GM06990 (cell line): ENCODE measurements at regions not wholly inside any gene's neighbourhood (a gene's known extent, or its start where the extent isn't known, plus 50 kb on each side); places are given as distances from the start of the nearest gene placed in this dataset.
A peak's percentile ranks its signal among the peaks of the same experiment; 100 is the strongest.
"Not testable (repeated sequence)": the region's sequence is repeated elsewhere in the genome, so short reads cannot be mapped to it uniquely, and the experiment has no call there.

Source experiments
- DNase-seq: peaks from one replicate; pipeline ENCODE4 v3.0.0-alpha.2; 2011; ENCODE audit not compliant: insufficient read length; ENCODE audit errors: extremely low read depth
- H3K27me3 ChIP-seq: replicated peaks from 2 replicates; pipeline ENCODE4 v1.6.0; 2011; ENCODE audit warnings: low read length; ENCODE audit not compliant: control insufficient read depth, insufficient read depth
- H3K36me3 ChIP-seq: 2 replicates; pipeline ENCODE4 v1.5.1; 2011; ENCODE audit warnings: low read length; ENCODE audit not compliant: control insufficient read depth, insufficient read depth
- H3K4me3 ChIP-seq: replicated peaks from 2 replicates; pipeline ENCODE4 v1.5.1; 2011; ENCODE audit warnings: low read depth, mild to moderate bottlenecking, control low read depth, low read length
- CTCF ChIP-seq: IDR thresholded peaks from 2 replicates; pipeline ENCODE4 v1.5.1; 2011; ENCODE audit warnings: low read length, control low read depth, mild to moderate bottlenecking, inconsistent platforms; ENCODE audit not compliant: insufficient read depth, poor library complexity, severe bottlenecking

DNA sequence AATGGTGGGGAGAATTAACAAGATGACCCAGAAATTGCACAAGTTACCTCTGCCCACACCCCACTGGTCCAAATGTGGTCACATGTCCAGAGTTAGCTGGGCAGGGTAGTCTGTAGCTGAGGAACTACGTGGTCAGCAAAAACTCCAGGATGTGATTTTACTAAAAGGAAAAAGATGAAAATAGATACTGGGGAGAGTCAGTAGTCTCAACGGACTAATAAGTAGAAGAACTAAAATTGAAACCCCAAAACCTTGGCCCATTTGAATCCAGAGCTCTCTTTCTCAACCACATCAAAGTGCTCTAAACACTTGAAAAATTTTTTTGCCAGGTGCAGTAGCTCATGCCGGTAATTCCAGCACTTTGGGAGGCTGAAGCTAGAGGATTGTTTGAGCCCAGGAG lies 146.3 kb downstream of the SKIDA1 start:
- Histone ChIP-seq H3K4me3 (no peak overlapping the region), H3K27me3 (no peaks in the 10 kb centered on the region), H3K36me3 (no peaks in the 10 kb centered on the region)
- DNase-seq = no peak
- no peak for TF ChIP-seq CTCF

GRCh38 chr10:21375274-21375673 lies 150.2 kb downstream of the SKIDA1 start:
- not testable (repeated sequence) for H3K27me3 ChIP-seq, H3K36me3 ChIP-seq, H3K4me3 ChIP-seq, DNase-seq

GRCh38 chr10:21373881-21374280 lies 151.6 kb downstream of the SKIDA1 start:
- H3K4me3 ChIP-seq, DNase-seq, H3K27me3 ChIP-seq, H3K36me3 ChIP-seq: not testable (repeated sequence)

DNA sequence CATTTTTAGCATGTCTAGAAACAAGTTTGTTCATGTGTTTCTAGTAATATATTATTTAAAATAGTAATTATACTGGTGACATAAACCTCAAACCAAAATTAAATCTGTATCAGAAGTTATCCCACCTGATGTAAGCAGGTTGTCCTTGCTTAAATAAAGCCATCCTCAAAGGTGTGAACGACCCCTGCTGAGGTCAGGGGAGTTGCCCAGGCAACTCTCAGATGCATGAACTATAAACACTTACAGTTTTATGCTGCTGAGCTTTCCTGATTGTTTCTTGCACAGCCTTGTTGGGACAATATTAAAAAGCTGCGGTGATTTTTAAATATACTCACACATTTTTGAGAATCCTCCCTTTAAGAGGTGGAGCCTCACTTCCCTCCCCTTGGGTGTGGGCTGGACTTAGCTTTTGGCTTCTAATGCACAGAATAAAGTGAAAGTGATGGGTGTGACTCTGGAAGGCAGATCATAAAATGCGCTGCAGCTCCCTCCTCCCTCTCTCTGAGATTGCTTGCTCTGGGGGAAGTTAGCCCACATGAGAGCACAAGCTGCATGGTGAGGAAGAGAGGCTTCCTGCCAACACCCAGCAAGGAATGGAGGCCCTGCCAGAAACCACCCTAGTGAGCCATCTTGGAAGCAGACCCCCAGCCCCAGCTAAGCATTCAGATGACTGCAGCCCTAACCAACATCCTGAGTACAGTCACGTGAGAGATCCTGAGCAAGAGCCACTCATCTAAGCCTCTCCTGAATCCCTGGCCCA lies 152.7 kb downstream of the SKIDA1 start:
- H3K27me3 ChIP-seq = no peaks in the 10 kb centered on the region
- H3K36me3 ChIP-seq = no peaks in the 10 kb centered on the region
- peak; percentile 47 for DNase-seq
- H3K4me3 ChIP-seq = no peak overlapping the region
- no peak for TF ChIP-seq CTCF

DNA sequence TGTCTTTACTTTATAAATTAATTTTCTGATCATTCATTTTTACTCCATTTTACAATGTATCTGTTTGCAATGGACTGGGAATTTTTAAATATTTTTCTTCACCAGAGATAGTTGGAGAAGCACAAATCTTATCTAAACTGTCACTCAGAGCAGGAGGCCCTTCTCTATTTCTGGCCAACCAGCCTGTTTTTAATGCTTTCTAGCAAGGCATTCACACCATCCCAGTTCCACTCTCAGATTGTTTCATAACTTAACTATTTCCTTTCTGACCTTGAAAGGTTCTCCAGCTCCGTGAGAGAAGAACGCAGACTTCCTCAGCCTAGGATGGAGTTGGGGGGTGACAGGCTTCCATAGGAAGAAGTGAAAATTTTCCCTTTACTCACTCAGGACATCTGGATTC lies 155.8 kb downstream of the SKIDA1 start:
- H3K4me3 ChIP-seq = no peak overlapping the region
- H3K36me3 ChIP-seq = no peaks in the 10 kb centered on the region
- TF ChIP-seq CTCF = no peak
- DNase-seq = no peak
- H3K27me3 ChIP-seq = no peaks in the 10 kb centered on the region

- H3K4me3 ChIP-seq = no peak overlapping the region
- H3K36me3 ChIP-seq = no peaks in the 10 kb centered on the region
- H3K27me3 ChIP-seq = no peaks in the 10 kb centered on the region
- TF ChIP-seq CTCF = no peak
- no peak for DNase-seq
Measured at GRCh38 chr10:21368728-21369425, 156.6 kb downstream of the SKIDA1 start.
